ENCODE measurements at regions not wholly inside any gene's neighbourhood (a gene's known extent, or its start where the extent isn't known, plus 50 kb on each side); places are given as distances from the start of the nearest gene placed in this dataset.

DNA sequence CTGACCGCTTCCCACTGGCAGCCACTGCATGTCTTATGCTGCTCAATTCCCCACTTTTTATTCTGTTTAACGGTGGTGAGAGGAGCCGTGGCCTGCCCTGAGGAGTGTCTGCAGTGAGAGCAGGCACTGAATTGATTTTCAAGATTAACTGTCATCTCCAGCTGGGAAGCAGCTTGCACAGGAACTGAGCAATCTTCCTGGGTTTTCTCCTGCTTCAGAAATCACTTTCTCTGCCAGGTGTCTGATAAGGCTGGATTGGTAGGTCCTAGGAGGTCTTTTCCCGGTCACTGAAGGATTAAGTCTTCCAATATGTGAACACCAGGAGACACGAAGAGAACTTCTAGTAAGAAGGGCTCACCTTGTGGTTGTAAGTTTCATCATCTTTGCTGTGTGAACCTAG is 181.1 kb upstream of the RAD23B start:
- Mint-ChIP-seq H3K4me3 (no peak overlapping the region), H3K4me1 (no peaks in the 10 kb centered on the region), H3K36me3 (ENCODE audit: low read depth) (no peaks in the 10 kb centered on the region), H3K27ac (no peak overlapping the region), H3K27me3 (no peaks in the 10 kb centered on the region)
- ATAC-seq, result no peak
- no peak for DNase-seq
- H3K9me3 ChIP-seq (ENCODE audit: control insufficient read depth, low read length, poor library complexity, severe bottlenecking), result no peaks in the 10 kb centered on the region

DNA sequence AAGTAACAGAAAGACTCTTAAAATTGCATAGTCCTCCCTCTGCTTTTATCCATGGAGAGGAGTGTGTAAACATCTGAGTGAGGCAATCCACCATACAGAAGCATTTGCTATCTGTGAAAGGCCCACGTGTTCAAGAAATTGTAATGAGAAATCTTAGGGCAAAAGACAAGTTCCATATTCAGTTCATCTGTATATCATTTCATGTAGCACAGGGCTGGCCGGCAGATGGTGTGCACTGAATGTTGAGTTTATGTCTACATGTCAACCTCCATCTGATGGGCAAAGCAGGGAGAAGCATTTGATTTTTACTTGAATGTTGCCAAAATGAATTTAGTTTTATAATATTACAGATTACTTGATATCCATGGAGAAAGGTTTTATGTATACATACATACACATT is 179.5 kb upstream of the RAD23B start:
- no peaks in the 10 kb centered on the region for H3K4me1 Mint-ChIP-seq
- ATAC-seq, result no peak
- H3K36me3 Mint-ChIP-seq (ENCODE audit: low read depth), result no peaks in the 10 kb centered on the region

DNA sequence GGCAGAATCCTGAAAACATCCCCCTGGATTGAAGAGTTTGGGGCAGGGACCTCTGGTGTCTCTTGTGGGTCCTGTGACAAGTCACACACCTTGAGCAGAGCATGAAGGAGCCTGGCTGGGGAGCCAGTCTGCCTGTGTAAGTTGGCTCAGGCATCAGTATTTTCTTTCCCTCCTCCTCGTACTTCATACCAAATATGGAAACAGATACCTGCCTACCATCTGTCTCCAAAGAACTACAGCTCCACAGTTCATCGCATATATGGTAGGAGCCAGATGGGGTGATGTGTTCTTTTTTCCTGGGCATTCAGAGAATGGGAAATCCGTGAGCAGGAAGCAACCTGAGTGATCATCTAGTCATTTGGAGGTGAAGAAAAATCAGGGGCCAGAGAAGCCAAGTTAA is 177.3 kb upstream of the RAD23B start:
- Mint-ChIP-seq H3K27me3 (no peaks in the 10 kb centered on the region), H3K4me1 (no peaks in the 10 kb centered on the region)

More for the DNA sequence above, 179.5 kb upstream of the RAD23B start:
- no peak for DNase-seq
- H3K4me3 Mint-ChIP-seq, result no peak overlapping the region
- H3K9me3 ChIP-seq (ENCODE audit: control insufficient read depth, low read length, poor library complexity, severe bottlenecking), result no peaks in the 10 kb centered on the region
- H3K27ac Mint-ChIP-seq, result no peak overlapping the region
- H3K27me3 Mint-ChIP-seq, result no peaks in the 10 kb centered on the region

DNA sequence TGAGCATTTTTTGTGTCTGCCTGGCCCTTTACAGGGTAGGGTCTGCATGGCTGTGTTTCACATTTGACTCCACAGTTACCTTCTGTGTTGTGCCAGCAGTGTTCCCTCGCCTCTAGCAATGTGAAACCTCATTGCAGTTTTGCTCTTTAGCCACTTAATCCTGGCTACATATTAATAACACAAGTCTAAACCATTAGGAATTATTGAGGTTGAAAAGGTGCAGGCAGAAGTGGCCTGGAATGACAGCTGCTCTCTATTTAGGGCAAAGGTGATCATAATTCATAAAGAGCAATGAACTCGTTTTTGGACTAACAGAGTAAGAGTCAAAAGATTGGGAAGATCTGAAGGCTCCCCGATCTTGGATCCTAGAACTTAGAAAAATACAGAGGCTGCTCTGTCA is 176.7 kb upstream of the RAD23B start:
- ATAC-seq (no peak), DNase-seq (no peak)
- Mint-ChIP-seq H3K4me3 (no peak overlapping the region), H3K27ac (no peak overlapping the region), H3K27me3 (no peaks in the 10 kb centered on the region), H3K36me3 (ENCODE audit: low read depth) (no peaks in the 10 kb centered on the region), H3K4me1 (no peaks in the 10 kb centered on the region)
- no peaks in the 10 kb centered on the region for H3K9me3 ChIP-seq (ENCODE audit: control insufficient read depth, low read length, poor library complexity, severe bottlenecking)

More for the DNA sequence above, 177.3 kb upstream of the RAD23B start:
- Mint-ChIP-seq H3K36me3 (ENCODE audit: low read depth) (no peaks in the 10 kb centered on the region), H3K4me3 (no peak overlapping the region), H3K27ac (no peak overlapping the region)
- no peaks in the 10 kb centered on the region for H3K9me3 ChIP-seq (ENCODE audit: control insufficient read depth, low read length, poor library complexity, severe bottlenecking)
- DNase-seq (no peak), ATAC-seq (no peak)

DNA sequence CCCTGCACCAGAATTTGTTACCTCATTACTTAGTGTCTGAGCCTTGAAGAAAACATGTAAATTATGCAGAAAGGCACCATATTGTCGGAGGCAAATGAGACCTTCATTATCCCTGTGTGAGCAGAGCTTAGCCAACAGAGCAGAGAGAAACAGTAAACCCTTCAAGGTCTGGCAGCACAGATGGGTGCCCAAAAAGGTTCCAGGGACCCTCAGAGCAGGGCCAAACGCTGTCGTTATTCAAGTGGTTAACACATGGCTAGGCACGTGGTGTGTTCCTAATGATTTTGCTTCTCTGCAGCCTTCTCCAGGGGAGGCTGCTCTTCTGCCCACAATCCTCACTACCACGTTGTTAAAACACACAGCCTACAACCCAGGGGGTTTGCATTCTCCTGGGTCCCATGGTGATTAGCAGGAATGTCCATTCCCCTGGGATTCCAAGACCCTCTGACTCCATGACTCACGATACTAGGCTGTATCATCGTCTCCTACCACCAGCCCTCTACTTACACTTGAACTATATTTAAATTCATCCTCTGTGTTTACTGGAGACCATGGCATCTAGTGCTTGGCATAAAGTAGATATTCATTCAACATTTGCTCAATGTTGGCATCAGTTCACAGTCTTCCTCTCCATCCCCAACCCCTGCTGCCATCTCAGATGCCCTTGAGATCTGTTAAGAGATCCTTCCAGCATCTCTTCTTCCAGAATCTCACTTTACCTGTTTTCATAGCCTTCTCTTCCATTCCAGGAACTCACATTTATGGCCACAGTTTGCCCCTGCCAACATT is 174.5 kb upstream of the RAD23B start:
- H3K9me3 ChIP-seq (ENCODE audit: control insufficient read depth, low read length, poor library complexity, severe bottlenecking), result no peaks in the 10 kb centered on the region
- no peak overlapping the region for H3K27ac Mint-ChIP-seq
- H3K27me3 Mint-ChIP-seq, result peaks cover 9% of the 10 kb centered on the region
- H3K36me3 Mint-ChIP-seq (ENCODE audit: low read depth), result no peaks in the 10 kb centered on the region
- no peaks in the 10 kb centered on the region for H3K4me1 Mint-ChIP-seq
- no peak overlapping the region for H3K4me3 Mint-ChIP-seq
- DNase-seq, result no peak
- ATAC-seq, result no peak

DNA sequence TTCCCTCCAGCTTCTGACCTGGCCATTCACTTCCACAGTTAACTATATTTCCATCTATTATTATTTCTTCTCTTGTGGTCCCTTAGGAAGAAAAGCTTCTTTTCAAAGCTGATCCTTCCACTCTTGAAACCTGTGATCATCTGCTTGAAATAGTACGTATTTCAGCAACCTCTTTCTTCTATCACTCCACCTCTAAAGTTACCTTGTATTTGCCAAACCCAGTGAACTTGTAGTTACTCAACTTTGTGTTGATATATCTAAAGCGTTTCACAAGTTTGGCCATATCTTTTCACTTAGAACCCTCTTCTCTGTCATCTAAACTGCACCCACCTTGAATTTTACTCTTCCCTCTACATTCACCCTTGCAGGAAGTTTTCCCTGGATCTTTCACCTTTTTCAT is 173.8 kb upstream of the RAD23B start:
- Mint-ChIP-seq H3K36me3 (ENCODE audit: low read depth) (no peaks in the 10 kb centered on the region), H3K4me1 (no peaks in the 10 kb centered on the region), H3K4me3 (no peak overlapping the region), H3K27me3 (peaks cover 9% of the 10 kb centered on the region), H3K27ac (no peak overlapping the region)
- ATAC-seq, result no peak
- no peak for DNase-seq
- no peaks in the 10 kb centered on the region for H3K9me3 ChIP-seq (ENCODE audit: control insufficient read depth, low read length, poor library complexity, severe bottlenecking)

DNA sequence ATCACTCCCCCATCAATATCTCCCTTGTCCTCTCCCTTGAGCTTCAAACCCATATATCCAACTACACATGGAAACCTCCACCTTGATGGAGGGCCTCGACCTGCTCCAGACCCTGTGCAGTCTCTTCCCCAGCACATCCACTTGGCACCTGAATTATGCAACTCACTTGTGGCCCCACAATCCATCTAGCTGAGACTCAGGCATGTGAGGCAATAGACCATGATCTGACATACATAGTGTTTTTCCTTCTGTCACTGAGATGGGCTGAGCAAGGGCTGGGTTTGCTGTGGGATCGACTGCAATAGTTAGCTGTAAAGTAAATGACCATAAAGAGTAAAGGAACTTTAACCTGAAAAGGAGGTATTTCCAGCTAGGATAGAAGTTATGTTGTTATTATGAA is 172.9 kb upstream of the RAD23B start:
- Mint-ChIP-seq H3K27ac (no peak overlapping the region), H3K36me3 (ENCODE audit: low read depth) (no peaks in the 10 kb centered on the region), H3K4me3 (no peak overlapping the region), H3K27me3 (peaks cover 15% of the 10 kb centered on the region), H3K4me1 (no peaks in the 10 kb centered on the region)
- DNase-seq, result no peak
- H3K9me3 ChIP-seq (ENCODE audit: control insufficient read depth, low read length, poor library complexity, severe bottlenecking), result no peaks in the 10 kb centered on the region
- ATAC-seq, result no peak

DNA sequence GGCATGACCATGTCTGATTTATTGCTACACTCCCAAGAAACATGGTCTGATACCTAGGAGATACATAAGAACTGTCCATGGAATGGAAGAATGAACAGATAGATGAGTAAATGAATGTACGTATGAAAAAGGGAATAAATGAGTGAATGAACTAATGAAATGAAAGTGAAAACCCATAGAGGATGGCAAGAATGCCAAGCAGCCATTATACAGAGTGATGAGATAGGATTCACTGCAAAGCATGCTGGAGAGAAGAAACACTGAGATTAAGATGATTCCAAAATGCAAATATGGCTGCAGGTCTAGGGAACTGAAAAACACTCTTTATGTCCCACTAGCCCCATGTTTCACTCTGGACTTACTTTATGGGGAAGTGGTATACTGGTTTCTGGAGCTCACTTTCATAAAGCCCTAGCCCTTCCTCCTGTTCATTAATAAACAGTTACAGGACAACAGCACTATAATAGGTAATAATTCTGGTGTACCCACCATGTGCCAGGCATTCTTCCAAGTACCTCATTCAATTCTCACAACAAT is 170.3 kb upstream of the RAD23B start:
- peaks cover 18% of the 10 kb centered on the region for H3K27me3 Mint-ChIP-seq
- DNase-seq (no peak), ATAC-seq (no peak)
- H3K4me3 Mint-ChIP-seq, result no peak overlapping the region
- H3K9me3 ChIP-seq (ENCODE audit: control insufficient read depth, low read length, poor library complexity, severe bottlenecking), result no peaks in the 10 kb centered on the region
- H3K36me3 Mint-ChIP-seq (ENCODE audit: low read depth), result no peaks in the 10 kb centered on the region
- H3K4me1 Mint-ChIP-seq, result no peaks in the 10 kb centered on the region
- H3K27ac Mint-ChIP-seq, result no peak overlapping the region

DNA sequence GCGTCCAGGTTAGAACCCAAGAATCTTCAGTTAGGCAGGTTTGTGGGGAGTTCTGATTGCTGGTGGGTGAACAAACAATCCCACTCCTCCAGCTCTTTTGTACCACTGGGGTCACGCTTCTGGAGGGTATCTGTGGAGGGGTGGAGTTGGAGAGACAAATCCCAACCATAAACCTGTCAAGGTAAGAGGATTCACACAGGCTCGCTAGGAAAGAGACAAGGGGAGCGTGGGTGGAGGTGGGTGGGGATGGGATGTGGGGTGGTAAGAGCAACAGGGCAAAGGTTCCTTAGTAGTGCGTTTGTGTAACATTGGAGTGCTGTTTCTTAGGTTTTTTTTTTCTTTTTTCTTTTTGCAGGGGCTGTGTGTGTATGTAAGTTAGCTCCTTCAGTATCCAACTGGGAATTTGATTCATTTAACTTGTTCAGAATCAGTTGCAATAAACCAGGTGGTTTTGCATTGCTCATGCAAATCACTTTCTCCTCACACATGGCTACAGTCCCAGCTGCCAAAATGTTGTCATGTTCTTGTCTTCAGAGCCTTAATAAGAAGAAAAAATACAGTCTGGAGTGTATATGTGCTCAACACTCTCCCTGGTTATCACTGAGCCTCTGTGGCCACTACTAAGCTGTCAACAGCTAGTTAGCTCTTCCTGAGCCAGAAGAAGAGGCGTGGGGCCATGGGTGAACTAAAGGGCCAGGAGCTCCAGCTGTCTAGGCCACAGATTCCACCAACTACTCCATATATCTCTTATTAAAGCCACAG is 164.0 kb upstream of the RAD23B start:
- no peaks in the 10 kb centered on the region for H3K9me3 ChIP-seq (ENCODE audit: control insufficient read depth, low read length, poor library complexity, severe bottlenecking)
- H3K27ac Mint-ChIP-seq, result no peak overlapping the region
- ATAC-seq (no peak), DNase-seq (no peak)
- H3K4me3 Mint-ChIP-seq, result no peak overlapping the region
- H3K27me3 Mint-ChIP-seq, result peaks cover 35% of the 10 kb centered on the region
- no peaks in the 10 kb centered on the region for H3K36me3 Mint-ChIP-seq (ENCODE audit: low read depth)
- no peaks in the 10 kb centered on the region for H3K4me1 Mint-ChIP-seq

DNA sequence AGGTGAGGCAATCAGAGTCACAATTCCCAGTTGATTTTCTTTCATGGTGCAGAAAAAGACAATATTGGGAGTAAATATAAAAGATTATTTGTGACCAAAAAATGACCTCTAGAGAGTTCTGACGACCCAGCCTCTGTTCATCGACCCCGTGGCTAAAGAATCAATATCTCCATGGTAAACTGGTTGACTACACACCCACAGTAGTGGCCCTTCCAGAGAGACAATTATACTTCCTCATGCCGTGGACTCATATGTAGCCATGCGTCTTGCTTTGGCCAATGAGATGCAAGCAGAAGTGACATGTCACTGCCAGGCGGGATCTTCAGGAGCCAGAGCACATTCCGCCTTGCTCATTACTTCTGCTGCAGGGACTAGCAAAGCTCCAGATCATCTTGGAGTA is 163.3 kb upstream of the RAD23B start:
- H3K9me3 ChIP-seq (ENCODE audit: control insufficient read depth, low read length, poor library complexity, severe bottlenecking), result no peaks in the 10 kb centered on the region
- no peaks in the 10 kb centered on the region for H3K36me3 Mint-ChIP-seq (ENCODE audit: low read depth)
- H3K4me1 Mint-ChIP-seq, result no peaks in the 10 kb centered on the region
- DNase-seq, result no peak
- ATAC-seq, result no peak
- no peak overlapping the region for H3K4me3 Mint-ChIP-seq
- no peak overlapping the region for H3K27ac Mint-ChIP-seq
- H3K27me3 Mint-ChIP-seq, result peaks cover 33% of the 10 kb centered on the region

DNA sequence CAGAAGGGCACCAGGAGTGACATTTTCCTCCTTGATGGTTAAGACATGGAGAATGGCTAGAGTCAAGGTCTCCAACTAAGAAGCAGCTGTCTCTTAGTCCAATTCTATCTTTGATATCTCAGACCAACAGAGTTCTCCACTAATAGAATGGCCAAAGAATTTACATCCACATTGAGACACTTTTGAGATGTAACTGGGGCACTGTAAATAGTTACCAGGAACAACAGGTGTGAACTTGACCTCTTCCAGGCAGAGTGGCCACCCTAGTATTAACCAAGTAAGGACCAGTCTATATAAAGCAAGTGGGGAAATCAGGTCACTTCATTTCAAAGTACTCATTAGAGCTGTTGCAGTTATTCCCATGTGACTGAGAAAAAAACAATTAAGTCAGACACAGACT is 159.7 kb upstream of the RAD23B start:
- no peak overlapping the region for H3K4me3 Mint-ChIP-seq
- H3K9me3 ChIP-seq (ENCODE audit: control insufficient read depth, low read length, poor library complexity, severe bottlenecking), result no peaks in the 10 kb centered on the region
- no peak for ATAC-seq
- H3K27ac Mint-ChIP-seq, result no peak overlapping the region
- no peaks in the 10 kb centered on the region for H3K4me1 Mint-ChIP-seq
- H3K36me3 Mint-ChIP-seq (ENCODE audit: low read depth), result no peaks in the 10 kb centered on the region
- H3K27me3 Mint-ChIP-seq, result peaks cover 26% of the 10 kb centered on the region
- DNase-seq, result no peak

DNA sequence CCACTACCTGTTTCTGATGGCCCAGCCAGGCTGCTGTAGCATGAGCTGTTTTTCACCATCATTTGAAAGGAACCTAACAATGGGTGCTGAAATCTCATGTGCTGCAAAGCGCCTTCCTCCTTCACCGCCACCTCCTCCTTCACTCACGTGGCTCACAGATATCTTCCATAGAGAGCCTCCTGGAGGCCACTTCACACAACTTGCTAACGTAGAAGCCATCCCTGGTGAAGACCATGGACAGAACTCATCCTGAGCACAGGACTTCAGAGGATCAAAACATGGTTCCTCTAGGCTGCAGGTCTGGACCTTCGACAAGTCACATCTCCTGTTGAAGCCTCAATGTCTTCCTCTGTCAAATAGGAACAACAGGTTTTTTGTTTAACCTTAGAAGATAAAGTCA is 155.5 kb upstream of the RAD23B start:
- no peaks in the 10 kb centered on the region for H3K9me3 ChIP-seq (ENCODE audit: control insufficient read depth, low read length, poor library complexity, severe bottlenecking)
- Mint-ChIP-seq H3K27ac (no peak overlapping the region), H3K27me3 (peaks cover 9% of the 10 kb centered on the region), H3K4me1 (no peaks in the 10 kb centered on the region), H3K4me3 (no peak overlapping the region), H3K36me3 (ENCODE audit: low read depth) (no peaks in the 10 kb centered on the region)
- no peak for ATAC-seq
- DNase-seq, result no peak

DNA sequence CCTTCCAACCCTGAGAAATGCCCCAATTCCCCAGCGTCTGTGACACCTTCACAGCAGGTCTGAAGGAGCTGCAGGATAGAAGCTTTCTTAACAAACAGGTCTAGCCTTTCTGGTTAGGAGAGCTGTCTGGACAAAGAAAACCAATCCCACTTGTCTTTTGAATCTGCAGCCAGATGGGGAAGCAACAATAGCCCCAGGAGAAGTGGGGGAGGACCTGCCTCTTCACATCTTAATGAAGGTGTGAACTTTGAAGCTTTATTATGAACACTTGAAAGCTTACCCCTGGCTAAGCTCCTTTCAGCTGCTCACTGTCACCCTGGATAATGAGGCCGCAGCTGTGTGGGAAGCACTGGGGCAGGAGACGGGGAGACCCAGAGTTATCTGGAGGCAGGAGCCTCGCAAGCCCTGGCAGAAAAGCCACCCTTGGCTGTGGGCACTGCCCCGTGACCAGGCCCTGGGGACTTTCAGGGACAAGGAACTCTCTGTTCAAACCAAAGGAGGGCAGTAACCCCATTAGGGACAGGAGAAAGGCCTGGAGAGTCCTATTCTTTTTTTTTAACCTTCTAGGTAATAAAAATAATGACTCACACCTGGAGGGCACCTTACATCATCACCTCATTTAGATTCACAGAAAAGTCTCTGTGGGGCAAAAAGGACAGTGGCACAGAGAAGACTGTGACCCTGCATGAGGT is 151.8 kb upstream of the RAD23B start:
- Mint-ChIP-seq H3K36me3 (ENCODE audit: low read depth) (no peaks in the 10 kb centered on the region), H3K27me3 (peaks cover 20% of the 10 kb centered on the region), H3K4me1 (no peaks in the 10 kb centered on the region), H3K4me3 (no peak overlapping the region), H3K27ac (no peak overlapping the region)
- ATAC-seq, result no peak
- no peaks in the 10 kb centered on the region for H3K9me3 ChIP-seq (ENCODE audit: control insufficient read depth, low read length, poor library complexity, severe bottlenecking)
- DNase-seq, result no peak

Data from T-helper 17 cell (primary cell).